PFSK-1 (cell line): ENCODE measurements at regions not wholly inside any gene's neighbourhood (a gene's known extent, or its start where the extent isn't known, plus 50 kb on each side); places are given as distances from the start of the nearest gene placed in this dataset.

Experiments used
- POLR2AphosphoS5 ChIP-seq: IDR thresholded peaks from 2 replicates; pipeline ENCODE4 v1.6.1; 2012; ENCODE audit warnings: low read depth, mild to moderate bottlenecking, control low read depth, low read length, moderate library complexity
- REST ChIP-seq, 2 experiments: IDR thresholded peaks; 2 replicates each; pipeline versions ENCODE4 v1.6.1 to v1.8.0; 2011 to 2012; ENCODE audit warnings: low read depth in 2 of 2, low read length in 2 of 2, control low read depth in 1 of 2, inconsistent platforms in 1 of 2, mild to moderate bottlenecking in 1 of 2, moderate library complexity in 1 of 2; ENCODE audit not compliant: insufficient read depth in 1 of 2

GRCh38 chr6:21420146-21420878 lies 173.2 kb upstream of the SOX4 start:
- TF ChIP-seq POLR2AphosphoS5: no peak
- no peak for TF ChIP-seq REST (IDR thresholded peaks at IDR 0.05; ENCODE audit: insufficient read depth in 1 of 2, low read depth in 2 of 2, low read length in 2 of 2)
